Gastroesophageal sphincter (tissue), 3 donors: ENCODE measurements at regions not wholly inside any gene's neighbourhood (a gene's known extent, or its start where the extent isn't known, plus 50 kb on each side); places are given as distances from the start of the nearest gene placed in this dataset.

ENCODE experiments used
- EP300 ChIP-seq: sonication (generic); formaldehyde crosslinking; IDR thresholded peaks from one replicate; pipeline ENCODE4 v1.6.1; 2017; ENCODE audit warnings: antibody characterized with exemption, mild to moderate bottlenecking
- POLR2A ChIP-seq, 2 donors: fragments of 450-650 bp; IDR thresholded peaks; one replicate each; pipeline ENCODE4 v1.6.1; 2017; ENCODE audit warnings: antibody characterized with exemption in 2 of 2, mild to moderate bottlenecking in 2 of 2, moderate library complexity in 1 of 2
- POLR2AphosphoS5 ChIP-seq: sonication (generic); formaldehyde crosslinking; IDR thresholded peaks from one replicate; pipeline ENCODE4 v1.6.1; 2017; ENCODE audit warnings: antibody characterized with exemption
- TF ChIP-seq, protein P1 (sequence below), 4 experiments: fragments of 200-600 bp in 2 of 4; fragments of 450-650 bp in 2 of 4; sonication (generic) in 1 of 4; IDR thresholded peaks; one replicate each; pipeline ENCODE4 v1.5.1; 2017 to 2019; ENCODE audit warnings: antibody characterized with exemption in 4 of 4, mild to moderate bottlenecking in 2 of 4, moderate library complexity in 2 of 4

DNA sequence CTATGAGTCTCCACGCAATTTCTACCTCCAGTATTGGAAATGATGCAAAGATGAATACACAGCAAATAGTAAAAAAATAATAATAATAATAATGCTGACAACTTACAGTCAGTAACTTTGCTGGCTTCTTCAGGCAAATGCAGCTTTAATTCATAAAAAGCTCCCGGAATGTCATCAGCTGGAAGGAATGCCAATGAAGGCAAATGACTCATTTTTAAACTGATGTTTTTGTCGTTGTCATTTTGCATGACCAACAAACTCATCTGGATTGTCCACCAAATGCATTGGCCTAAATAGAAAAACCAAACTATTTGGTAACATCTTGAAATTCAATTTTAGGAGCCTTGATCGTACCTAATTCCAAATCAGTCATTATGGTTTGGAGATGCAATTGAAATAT is 217.1 kb downstream of the ALDH8A1 start:
- TF ChIP-seq, protein P1, sequence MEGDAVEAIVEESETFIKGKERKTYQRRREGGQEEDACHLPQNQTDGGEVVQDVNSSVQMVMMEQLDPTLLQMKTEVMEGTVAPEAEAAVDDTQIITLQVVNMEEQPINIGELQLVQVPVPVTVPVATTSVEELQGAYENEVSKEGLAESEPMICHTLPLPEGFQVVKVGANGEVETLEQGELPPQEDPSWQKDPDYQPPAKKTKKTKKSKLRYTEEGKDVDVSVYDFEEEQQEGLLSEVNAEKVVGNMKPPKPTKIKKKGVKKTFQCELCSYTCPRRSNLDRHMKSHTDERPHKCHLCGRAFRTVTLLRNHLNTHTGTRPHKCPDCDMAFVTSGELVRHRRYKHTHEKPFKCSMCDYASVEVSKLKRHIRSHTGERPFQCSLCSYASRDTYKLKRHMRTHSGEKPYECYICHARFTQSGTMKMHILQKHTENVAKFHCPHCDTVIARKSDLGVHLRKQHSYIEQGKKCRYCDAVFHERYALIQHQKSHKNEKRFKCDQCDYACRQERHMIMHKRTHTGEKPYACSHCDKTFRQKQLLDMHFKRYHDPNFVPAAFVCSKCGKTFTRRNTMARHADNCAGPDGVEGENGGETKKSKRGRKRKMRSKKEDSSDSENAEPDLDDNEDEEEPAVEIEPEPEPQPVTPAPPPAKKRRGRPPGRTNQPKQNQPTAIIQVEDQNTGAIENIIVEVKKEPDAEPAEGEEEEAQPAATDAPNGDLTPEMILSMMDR (IDR thresholded peaks at IDR 0.05): no peak
- TF ChIP-seq EP300 (no peak), POLR2A (IDR thresholded peaks at IDR 0.05) (no peak), POLR2AphosphoS5 (no peak)
